ENCODE measurements at regions not wholly inside any gene's neighbourhood (a gene's known extent, or its start where the extent isn't known, plus 50 kb on each side); places are given as distances from the start of the nearest gene placed in this dataset.

- DNase-seq (ENCODE audit: low read depth in 2 of 2) = no peak
Measured at GRCh38 chr3:106806964-106807363, 570.3 kb upstream of the CCDC54 start.

DNA sequence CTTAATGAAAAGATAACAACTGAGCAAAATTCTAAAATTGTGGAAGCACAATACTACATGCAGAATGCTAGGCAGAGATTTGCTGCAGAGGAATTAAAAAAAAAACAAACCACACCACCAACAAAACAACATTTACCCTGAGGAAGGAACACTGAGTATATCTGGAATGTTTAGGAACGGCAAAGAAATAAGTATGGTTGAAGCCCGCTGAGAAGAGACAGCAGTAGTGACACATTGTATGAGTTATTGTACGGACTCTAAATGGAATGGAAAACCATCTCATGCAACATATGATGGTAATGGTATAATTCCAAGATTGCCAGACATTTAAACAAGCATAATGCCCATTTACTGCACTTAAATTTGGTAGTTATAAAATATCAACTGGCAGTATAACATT, 568.2 kb upstream of the CCDC54 start:
- DNase-seq (ENCODE audit: low read depth in 2 of 2) = no peak

GRCh38 chr3:106809623-106810299, 567.5 kb upstream of the CCDC54 start:
- peak in 1 of 2 donors; percentile 9 for DNase-seq (ENCODE audit: low read depth in 2 of 2)

- peak in 1 of 2 donors; percentile 17 for DNase-seq (ENCODE audit: low read depth in 2 of 2)
Measured at GRCh38 chr3:106810300-106810875, 566.9 kb upstream of the CCDC54 start.

DNA sequence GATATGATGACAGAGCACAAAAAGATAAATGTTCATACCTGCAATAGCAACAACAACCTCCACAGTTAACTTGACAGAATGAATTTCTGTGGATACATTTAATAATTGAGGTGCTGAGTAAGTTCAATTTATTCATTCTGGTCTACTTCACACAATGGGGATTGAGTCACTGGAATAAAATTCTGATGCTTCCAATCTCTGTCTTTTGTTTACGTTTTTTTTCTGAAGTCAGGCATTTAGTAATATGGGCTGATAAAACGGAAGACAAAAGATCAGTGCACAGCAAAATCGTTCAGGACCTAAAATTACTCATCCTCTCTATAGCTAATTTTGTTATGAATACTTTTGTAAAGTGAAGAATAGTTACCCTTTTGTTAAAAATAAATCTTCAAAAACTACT, 565.9 kb upstream of the CCDC54 start:
- DNase-seq (ENCODE audit: low read depth in 2 of 2) = peak; percentile 33 to 81

DNA sequence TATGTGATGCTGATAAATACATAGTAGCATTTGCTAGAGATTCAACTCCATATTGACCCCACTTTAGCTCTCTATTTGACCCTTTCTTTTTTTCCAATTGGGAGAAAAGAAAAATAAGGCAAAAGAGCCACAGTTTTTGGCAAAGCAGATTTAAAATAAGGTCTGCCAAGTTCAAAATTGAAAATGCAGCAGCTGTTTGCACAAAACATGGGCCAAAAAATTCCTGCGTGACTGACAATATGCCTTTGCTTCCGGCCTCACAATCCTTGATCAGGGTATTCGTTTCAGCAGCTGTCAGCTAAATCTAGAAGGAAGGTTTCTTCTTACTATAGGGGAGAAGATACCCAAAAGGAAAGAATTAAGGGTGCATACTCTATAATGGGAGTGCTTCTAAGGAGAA, 563.5 kb upstream of the CCDC54 start:
- peak in 1 of 2 donors; percentile 46 for DNase-seq (ENCODE audit: low read depth in 2 of 2)

- no peak for DNase-seq (ENCODE audit: low read depth in 2 of 2)
Measured at GRCh38 chr3:106814231-106814630, 563.0 kb upstream of the CCDC54 start.

DNA sequence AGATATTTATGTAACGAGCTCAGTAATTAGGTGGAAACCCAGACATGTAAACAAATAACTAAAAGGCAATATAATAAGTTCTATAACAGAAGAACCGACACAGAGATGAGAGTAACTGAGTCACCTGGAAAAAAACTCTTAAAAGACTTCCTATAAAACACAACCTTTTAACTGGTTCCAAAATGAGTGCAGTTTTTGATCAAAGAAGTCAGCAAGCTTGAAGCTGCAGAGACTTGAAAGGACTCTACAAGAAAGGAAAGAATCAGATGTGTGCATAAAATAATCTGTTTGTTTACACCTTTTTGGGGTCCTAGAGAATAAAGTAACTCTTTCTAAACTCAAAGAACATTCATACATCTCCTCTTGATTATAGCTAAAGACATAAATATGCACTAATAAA, 560.4 kb upstream of the CCDC54 start:
- DNase-seq (ENCODE audit: low read depth in 2 of 2) = no peak

- no peak for DNase-seq (ENCODE audit: low read depth in 2 of 2)
Measured at GRCh38 chr3:106817706-106818105, 559.5 kb upstream of the CCDC54 start.

GRCh38 chr3:106819440-106819839, 557.8 kb upstream of the CCDC54 start:
- DNase-seq (ENCODE audit: low read depth in 2 of 2) = no peak

- no peak for DNase-seq (ENCODE audit: low read depth in 2 of 2)
Measured at GRCh38 chr3:106820726-106821362, 556.4 kb upstream of the CCDC54 start.

GRCh38 chr3:106821801-106822200, 555.4 kb upstream of the CCDC54 start:
- no peak for DNase-seq (ENCODE audit: low read depth in 2 of 2)

GRCh38 chr3:106822204-106822603, 555.0 kb upstream of the CCDC54 start:
- DNase-seq (ENCODE audit: low read depth in 2 of 2) = no peak

DNA sequence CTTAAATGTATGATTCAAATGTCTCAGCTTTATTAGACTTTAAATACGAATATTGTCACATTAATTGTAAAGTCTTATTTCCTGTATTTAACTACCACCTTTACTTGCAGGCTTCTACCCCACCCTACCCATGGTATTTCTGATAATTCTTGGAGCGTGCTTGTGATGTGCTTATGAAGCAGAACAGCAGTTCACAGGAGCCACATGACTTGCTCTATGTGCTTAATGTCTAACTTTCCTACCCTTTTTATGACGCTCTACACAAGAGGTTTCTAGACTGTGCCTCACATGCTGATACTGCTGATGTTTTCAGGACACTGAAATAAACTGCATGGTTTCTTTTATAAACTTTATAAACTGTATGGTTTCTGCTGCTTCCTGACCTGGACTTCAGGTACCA, 553.5 kb upstream of the CCDC54 start:
- no peak for DNase-seq (ENCODE audit: low read depth in 2 of 2)

DNA sequence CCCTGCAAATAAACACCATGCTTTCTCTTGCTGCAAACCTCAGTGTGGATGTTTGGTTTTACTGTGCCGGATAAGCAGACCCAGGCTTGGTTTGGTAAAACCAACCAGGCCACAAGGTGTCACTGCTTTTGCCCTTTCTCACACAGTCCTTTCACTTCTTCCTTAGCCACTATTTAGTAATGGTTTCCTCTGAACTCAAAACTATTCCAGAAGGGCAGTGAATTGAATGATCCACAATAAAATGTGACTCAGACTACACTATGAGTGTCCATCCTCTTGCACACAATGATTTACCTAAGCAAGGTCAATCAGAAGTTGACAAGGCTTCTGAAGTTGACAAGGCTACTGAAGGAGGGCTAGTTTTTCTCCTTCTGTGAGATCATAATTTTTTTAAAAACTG, 552.4 kb upstream of the CCDC54 start:
- peak; percentile 42 to 57 for DNase-seq (ENCODE audit: low read depth in 2 of 2)

DNA sequence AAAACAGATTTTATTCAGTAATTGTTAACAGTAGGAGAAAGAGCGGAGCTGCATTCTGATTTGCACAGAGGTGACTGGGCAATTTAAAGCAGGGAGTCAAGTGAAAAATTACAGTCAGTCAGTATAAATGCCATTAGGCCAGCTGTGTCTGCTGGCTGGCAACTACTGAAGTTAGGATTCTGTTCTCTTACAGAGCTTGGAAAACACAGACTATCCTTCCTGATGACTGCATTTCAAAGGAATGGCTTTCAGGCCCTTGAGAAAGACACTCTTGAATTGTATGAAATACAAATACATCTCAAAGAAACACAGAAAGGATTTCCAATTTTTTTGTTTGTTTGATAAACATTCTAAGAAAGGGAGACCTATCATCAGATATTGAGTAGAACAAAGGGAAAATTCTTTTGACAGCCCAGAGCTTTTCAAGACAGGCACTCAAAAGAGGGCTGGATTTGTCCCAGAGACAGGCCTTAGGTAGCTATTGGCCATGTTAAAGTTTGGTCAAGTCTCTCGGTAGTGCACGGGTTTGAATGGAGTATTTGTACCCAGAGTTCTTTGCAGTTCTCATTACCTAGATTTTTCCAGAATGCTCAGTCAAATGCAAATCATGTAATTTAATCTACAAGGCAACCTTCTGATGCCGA, 551.2 kb upstream of the CCDC54 start:
- peak in 1 of 2 donors; percentile 41 for DNase-seq (ENCODE audit: low read depth in 2 of 2)

GRCh38 chr3:106826791-106827311, 550.4 kb upstream of the CCDC54 start:
- peak in 1 of 2 donors; percentile 6 for DNase-seq (ENCODE audit: low read depth in 2 of 2)

DNA sequence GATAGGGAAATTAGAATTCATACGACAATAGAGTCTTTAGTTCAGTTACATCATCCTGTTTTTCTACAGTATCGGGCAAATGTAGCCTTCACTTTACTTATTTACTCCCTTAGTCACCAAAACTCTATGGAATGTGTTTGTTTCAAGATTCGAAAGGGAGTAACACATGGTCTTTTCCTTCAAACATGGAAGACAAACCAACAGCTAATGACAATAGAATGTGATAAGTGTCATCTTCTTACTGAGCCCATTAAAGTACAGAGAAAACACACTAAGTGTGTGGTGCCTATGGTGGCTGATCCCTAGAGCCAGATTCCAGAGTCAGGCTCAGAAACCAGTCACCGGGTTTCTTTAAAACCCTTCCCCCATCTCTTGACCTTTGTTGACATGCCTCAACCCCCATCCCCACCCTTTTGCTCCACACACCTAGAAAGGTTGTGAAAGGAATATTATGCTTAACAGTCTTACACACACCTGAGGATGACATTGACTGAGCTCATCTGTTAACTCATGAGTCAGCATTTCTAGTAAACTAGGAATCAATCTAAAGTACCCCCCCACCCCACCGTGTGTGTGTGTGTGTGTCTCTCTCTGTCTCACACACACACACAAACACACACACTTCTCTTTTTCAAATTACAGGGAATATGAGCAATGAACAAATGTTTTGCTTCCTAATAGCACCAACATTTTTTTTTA, 549.6 kb upstream of the CCDC54 start:
- DNase-seq (ENCODE audit: low read depth in 2 of 2) = no peak

- DNase-seq (ENCODE audit: low read depth in 2 of 2) = no peak
Measured at GRCh38 chr3:106829206-106829605, 548.0 kb upstream of the CCDC54 start.

- DNase-seq (ENCODE audit: low read depth in 2 of 2) = no peak
Measured at GRCh38 chr3:106830334-106830733, 546.9 kb upstream of the CCDC54 start.

DNA sequence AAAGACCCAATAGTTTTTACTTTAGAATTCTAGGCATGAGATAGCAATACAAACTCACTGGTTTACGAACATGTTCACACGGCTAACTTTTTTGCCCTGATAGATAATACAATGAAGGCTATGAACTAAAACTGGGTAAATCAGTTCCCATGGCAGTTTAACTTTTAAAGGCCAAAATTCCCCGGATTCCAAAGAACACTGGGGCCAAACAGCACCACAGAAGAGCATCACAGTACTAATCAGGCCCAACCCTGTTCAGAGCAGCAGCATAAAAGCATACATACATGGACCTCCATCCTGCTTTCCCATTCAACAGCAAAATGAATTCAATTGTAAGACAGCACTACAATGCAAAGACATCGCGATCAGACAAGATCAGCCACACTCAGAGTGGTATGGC, 540.3 kb upstream of the CCDC54 start:
- no peak for DNase-seq (ENCODE audit: low read depth in 2 of 2)

DNA sequence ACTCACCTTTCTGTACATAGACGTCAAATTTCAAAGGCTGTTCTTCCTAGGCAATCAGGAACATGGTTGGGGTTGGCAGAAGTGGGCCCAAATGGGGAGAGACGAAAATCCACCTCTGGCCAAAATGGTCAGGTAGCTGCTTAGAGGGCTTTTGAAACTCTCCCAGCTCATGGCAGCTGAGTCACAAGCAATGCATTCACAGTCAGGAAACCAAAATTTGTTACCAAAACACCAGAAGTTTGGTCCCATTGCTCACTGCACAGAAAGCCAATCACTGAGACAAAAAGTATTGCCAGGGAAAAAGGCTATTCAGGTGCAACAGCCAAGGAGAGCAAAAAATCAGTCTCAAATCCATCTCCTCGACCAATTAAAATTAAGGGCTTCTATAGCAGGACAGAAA, 539.6 kb upstream of the CCDC54 start:
- no peak for DNase-seq (ENCODE audit: low read depth in 2 of 2)
